AG04449 (cell line): ENCODE measurements at regions not wholly inside any gene's neighbourhood (a gene's known extent, or its start where the extent isn't known, plus 50 kb on each side); places are given as distances from the start of the nearest gene placed in this dataset.
"Not testable (repeated sequence)": the region's sequence is repeated elsewhere in the genome, so short reads cannot be mapped to it uniquely, and the experiment has no call there.

Experiments
- CTCF ChIA-PET: fragments of 350-600 bp; formaldehyde crosslinking; extraction: SDS; loops from one replicate; lab custom pipeline; 2021; ENCODE audit warnings: antibody characterized with exemption; lab: Yijun Ruan, JAX
- POLR2A ChIA-PET: fragments of 400-600, 350-600 bp; formaldehyde crosslinking; extraction: SDS; loops from one replicate; lab custom pipeline; 2020; ENCODE audit warnings: antibody characterized with exemption, inconsistent platforms; lab: Yijun Ruan, JAX
- DNase-seq: peaks from one replicate; pipeline ENCODE4 v3.0.0-alpha.2; 2010; ENCODE audit warnings: low read depth, low spot score
- H3K4me3 ChIP-seq: 2 replicates; pipeline ENCODE4 v1.5.1; 2011; ENCODE audit warnings: low read depth, mild to moderate bottlenecking, control low read depth, low read length
- TF ChIP-seq, protein P1 (sequence below): IDR thresholded peaks from one replicate; pipeline ENCODE4 v1.5.1; 2011; ENCODE audit warnings: mild to moderate bottlenecking, moderate library complexity, low read length, control low read depth, inconsistent platforms; ENCODE audit not compliant: insufficient read depth; ENCODE audit errors: missing control alignments

DNA sequence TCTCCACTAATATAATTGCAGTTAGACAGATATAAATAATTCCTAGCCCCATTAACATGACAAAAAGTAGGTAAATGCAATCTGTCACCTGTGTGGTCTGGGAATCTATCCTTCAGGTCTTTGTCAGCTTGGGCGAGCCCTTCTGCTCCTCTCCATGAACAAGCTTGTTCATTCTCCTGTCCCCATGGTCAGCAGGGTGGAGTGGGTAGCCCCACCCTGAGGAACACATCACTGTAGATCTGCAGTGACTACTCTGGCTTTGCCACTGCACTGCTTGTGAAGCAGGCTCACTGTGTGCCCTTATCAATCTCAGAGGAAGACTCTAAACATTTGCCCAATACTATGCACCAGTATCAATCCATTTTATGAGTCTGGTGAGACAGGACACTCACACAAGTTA lies 279.0 kb downstream of the MATN1 start:
- TF ChIP-seq, protein P1, sequence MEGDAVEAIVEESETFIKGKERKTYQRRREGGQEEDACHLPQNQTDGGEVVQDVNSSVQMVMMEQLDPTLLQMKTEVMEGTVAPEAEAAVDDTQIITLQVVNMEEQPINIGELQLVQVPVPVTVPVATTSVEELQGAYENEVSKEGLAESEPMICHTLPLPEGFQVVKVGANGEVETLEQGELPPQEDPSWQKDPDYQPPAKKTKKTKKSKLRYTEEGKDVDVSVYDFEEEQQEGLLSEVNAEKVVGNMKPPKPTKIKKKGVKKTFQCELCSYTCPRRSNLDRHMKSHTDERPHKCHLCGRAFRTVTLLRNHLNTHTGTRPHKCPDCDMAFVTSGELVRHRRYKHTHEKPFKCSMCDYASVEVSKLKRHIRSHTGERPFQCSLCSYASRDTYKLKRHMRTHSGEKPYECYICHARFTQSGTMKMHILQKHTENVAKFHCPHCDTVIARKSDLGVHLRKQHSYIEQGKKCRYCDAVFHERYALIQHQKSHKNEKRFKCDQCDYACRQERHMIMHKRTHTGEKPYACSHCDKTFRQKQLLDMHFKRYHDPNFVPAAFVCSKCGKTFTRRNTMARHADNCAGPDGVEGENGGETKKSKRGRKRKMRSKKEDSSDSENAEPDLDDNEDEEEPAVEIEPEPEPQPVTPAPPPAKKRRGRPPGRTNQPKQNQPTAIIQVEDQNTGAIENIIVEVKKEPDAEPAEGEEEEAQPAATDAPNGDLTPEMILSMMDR = no peak
- H3K4me3 ChIP-seq = no peak overlapping the region
- CTCF ChIA-PET = no interaction called here
- DNase-seq = no peak
- POLR2A ChIA-PET = no interaction called here

DNA sequence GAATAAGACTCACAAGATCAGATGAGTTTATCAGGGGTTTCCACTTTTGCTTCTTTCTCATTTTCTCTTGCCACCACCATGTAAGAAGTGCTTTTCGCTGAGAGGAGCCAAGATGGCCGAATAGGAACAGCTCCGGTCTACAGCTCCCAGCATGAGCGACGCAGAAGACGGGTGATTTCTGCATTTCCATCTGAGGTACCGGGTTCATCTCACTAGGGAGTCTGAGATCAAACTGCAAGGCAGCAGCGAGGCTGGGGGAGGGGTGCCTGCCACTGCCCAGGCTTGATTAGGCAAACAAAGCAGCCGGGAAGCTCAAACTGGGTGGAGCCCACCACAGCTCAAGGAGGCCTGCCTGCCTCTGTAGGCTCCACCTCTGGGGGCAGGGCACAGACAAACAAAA lies 285.1 kb downstream of the MATN1 start:
- POLR2A ChIA-PET, CTCF ChIA-PET, DNase-seq, H3K4me3 ChIP-seq: not testable (repeated sequence)

DNA sequence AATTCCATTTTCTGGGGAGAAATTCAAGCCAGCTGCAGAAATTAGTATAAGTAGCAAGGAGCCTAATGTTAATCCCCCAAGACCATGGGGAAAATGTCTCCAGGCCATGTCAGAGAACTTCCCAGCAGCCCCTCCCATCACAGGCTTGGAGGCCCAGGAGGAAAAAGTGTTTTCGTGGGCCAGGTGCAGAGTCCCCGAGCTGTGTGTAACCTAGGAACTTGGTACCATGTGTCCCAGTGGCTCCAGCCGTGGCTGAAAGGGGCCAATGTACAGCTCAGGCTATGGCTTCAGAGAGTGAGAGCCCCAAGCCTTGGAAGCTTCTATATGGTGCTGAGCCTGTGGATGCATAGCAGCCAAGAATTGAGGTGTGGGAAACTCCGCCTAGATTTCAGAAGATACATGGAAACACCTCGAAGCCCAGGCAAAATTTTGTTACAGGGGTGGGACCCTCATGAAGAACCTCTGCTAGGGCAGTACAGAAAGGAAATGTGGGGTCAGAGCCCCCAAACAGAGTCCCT lies 286.3 kb downstream of the MATN1 start:
- CTCF ChIA-PET = no interaction called here
- TF ChIP-seq, protein P1 = no peak
- no peak overlapping the region for H3K4me3 ChIP-seq
- no peak for DNase-seq
- POLR2A ChIA-PET = no interaction called here

DNA sequence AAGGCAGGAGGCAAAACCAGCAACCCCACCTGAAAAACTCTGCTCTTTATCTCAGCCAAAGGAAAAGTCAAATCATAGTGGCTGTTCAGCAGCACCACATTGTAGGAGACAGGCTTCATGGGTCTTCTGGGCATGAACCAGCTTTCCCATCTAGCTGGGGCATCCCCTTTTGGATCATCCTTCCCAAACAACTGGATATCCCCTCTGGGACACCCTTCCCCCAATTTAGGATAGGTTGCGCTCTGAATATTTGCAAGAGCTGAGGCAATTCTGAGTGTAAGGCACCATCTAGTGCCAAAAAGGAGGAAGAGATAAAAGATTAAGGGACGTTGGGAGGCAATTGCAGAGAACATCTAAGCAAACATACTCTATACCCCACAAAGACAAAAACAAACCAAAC lies 295.8 kb downstream of the MATN1 start:
- POLR2A ChIA-PET = no interaction called here

DNA sequence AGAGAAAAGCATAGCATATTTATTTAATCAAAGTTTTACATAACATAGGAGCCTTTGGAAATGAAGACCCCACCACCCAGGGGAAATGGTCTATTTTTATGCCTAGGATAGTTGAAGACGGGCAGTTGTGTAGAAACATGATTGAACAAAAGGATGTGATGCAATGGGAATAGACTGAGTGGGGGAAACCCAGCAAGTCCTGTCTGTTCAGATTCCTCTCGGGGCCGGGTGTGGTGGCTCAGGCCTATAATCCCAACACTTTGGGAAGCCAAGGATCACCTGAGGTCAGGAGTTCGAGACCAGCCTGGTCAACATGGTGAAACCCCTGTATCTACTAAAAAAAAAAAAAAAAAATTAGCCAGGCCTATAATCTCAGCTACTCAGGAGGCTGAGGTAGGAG lies 298.3 kb downstream of the MATN1 start:
- POLR2A ChIA-PET = no interaction called here
- CTCF ChIA-PET = no interaction called here
- no peak overlapping the region for H3K4me3 ChIP-seq

More for the DNA sequence above, 295.8 kb downstream of the MATN1 start:
- H3K4me3 ChIP-seq = no peak overlapping the region
- DNase-seq = no peak
- TF ChIP-seq, protein P1 = no peak
- CTCF ChIA-PET = no interaction called here

DNA sequence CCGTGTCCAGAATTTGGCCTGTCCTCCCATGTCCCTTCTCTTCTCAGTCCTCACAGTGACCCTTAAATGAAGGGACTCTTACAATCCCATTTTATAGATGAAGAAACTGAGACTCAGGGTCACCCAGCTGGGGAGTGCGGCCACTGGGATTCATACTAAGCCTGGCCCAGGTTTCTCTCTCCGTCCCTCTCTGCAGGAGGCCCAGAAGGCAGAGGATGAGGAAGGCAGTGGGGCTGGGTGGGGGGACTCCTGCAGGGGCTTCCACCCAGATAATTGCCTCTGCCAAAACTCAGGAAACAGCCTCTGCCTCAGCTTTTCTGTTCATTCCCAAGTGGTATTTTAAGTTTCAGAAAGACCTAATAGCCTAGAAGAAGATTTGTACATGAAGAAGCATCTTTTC lies 299.8 kb downstream of the MATN1 start:
- TF ChIP-seq, protein P1 = no peak
- ChIA-PET POLR2A (no interaction called here), CTCF (no interaction called here)
- H3K4me3 ChIP-seq = no peak overlapping the region
- DNase-seq = no peak

More for the DNA sequence above, 298.3 kb downstream of the MATN1 start:
- DNase-seq = no peak
- TF ChIP-seq, protein P1 = no peak

DNA sequence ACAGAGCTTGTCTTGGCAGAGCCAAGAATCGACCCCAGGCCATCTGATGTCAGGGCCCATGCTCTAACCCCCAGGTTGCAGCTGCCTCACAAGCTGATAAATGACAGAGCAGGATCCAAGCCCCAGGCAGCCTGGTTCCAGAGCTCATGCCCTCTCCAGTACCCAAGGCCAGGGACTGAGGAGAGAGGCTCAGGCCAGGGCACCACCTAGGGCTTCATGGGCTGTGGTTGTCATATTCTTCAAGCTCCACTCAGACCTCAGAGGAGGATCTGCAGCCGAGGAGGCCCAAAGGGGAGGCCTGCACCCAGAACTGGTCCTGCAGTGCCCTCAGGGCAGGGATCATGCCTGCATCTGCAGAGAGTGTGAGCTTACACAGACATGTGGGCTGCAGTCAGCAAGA lies 301.1 kb downstream of the MATN1 start:
- CTCF ChIA-PET = interaction anchor here (2.1 kb wide), 1 partner anchor 42 kb away, joined by 6 read pairs; no protein-coding TSS in a partner anchor
- TF ChIP-seq, protein P1 = no peak
- POLR2A ChIA-PET = no interaction called here
- no peak for DNase-seq
- no peak overlapping the region for H3K4me3 ChIP-seq
